ENCODE measurements at regions not wholly inside any gene's neighbourhood (a gene's known extent, or its start where the extent isn't known, plus 50 kb on each side); places are given as distances from the start of the nearest gene placed in this dataset.

DNA sequence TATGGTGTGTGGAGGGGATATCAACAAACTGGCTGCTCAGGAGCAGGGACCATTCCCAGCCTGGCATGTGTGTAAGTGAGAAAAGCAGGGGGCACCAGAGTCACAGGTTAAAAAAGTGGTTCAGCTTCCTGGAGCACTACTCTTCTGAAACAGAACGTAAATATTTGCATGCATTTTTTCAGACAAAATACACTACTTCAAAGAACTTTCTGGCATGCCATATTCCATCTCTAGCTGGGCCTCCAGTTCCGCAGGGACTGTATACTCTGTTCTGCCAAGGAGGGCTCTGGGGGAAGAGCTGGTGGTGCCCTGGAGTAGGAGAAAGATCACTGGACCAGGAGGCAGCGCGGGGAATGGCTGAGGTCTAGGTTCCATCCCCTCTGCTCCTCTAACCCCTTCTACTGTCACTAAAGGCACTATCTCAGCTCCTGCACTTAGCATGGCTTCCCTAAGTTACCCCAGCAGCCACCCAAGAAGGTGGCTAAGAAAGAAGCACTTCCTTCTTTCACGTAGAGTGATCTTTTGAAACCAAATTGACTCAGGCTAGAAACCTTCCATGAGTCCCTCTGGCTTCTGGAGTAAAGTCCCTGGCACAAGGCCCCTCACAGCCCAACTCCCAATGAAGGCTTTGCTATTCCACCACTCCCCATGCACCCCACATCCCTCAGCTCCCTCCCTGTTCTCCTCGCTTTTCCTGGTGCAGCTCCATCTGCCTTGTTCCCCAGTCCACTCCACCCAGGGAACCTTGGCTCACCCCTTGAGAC is 57.6 kb upstream of the CABLES1 start:
- peak; percentile 26 for DNase-seq

DNA sequence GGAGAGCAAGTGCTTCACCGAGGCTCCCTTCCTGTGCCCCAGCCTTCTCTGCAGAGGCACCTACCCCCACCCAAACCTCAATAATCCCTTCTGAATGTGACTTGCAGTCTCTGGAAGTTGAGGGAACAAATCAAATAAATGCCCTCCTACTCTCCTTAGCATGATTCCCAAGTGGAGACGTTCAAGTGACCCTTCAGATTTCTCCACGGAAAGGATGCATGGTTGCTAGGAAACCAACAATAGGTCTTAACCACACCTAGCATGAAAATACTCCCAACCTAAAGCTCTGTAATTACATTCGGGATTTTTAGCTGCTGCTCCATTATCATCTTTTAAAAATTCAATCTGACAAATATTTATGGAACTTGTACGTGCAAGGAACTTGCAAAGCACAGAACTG is 50.2 kb upstream of the CABLES1 start:
- DNase-seq = no peak
